NOMO-1 treated with DMSO at 0.1 percent for 48 hours (cell line): ENCODE measurements at regions not wholly inside any gene's neighbourhood (a gene's known extent, or its start where the extent isn't known, plus 50 kb on each side); places are given as distances from the start of the nearest gene placed in this dataset.
A peak's percentile ranks its signal among the peaks of the same experiment; 100 is the strongest.

Experiments used
- DNase-seq: peaks from one replicate; lab custom pipeline; 2025; ENCODE audit not compliant: unreplicated experiment; lab: John Stamatoyannopoulos, UW

DNA sequence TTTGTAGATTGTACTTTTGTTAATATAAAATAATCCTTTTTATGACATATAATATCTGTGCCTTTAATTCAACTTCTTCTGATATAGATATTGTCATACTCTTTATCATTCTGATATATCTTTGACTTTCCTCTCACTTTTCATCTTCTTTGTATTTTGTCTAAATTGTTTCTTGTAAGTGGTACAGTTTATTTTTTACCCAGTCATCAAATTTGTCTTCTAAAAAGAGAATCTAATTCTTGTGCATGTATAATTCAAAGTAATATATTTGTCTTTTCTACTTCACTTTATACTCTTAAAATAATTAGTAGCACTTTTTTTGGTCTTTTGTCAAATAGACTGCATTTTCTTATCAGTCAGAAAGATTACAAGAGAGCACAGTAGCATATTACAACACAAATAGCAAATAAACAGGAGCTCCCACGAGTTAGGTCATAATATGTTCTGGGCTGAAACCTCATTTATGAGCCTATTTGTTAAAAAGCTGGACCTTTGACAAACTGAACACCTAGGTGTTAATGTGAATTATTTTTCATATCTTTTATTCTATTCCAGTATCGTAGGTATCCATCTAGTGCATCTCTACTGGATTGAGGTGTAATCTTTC, 379.7 kb upstream of the B3GALT2 start:
- DNase-seq, result no peak

DNA sequence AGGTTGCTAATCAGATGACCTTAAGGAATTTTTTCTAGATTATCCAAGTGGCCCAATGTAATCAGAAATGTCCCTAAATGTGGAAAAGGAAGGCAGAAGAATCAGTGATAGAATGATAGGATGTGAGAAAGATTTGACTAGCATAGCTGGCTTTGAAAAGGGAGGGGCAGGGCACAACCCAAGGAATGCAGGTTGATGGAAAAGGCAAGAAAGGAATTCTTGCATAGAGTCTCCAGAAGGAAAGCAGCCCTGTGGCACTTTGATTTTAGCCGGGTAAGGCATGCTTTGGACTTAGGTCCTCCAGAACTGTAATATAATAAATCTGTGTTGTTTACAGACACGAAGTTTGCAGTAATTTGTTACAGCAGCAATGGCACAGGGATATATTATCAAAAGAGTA, 375.7 kb upstream of the B3GALT2 start:
- no peak for DNase-seq

DNA sequence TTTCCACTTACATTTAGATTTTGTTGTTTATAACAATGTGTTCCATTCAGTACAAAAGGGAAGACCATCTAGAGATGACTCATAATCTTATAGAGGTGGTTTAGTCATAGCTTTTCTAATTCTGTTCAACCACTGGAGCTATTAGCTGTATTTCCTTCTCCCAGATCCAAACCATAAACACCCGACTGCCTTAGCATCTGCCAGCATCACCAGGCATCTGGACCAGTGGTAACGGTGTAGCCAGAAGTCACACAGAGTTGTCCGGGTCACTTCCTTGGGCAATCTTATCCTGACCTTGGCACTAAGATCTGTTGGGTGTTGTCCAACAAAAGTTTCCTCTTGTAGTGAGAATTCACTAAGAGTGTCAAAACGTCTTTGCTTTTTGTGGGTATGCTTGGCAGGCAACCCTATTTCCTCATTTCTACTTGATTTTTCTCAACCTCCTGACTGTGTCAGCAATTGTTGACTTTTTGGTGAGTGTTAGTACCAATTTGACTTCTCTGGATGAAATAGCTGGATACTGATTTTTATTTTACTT, 372.1 kb upstream of the B3GALT2 start:
- peak; percentile 85 for DNase-seq

DNA sequence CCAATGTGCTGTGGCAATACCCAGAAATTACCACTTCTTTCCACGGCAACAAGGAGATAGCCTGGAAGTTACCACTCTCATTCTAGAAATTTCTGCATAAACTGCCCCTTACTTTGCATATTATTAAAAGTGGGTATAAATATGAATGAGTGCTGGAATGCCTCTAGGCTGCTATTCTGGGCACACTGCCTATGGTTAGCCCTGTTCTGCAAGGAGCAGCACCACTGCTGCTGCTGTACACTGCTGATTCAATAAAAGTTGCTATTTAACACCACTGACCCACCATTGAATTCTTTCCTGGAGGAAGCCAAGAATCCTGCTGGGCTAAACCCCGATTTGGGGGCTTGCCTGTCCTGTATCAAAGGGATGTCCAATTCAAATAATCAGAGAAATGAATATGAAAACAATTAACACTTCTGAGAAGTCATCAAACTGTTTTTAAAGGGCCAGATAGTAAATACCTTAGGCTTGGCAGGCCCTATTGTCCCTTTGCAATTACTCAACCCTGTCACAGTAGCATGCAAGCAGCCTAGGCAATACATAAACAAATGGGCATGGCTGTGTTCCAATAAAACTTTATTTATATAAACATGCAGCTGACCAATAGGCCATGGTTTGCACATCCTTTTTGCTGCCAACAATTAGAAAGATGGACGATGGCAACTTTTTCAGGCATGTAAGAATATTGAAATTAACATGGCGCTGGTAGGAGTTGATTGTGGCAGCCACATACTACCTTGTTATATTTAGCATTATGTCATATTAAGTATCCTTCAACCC, 369.4 kb upstream of the B3GALT2 start:
- DNase-seq, result no peak

DNA sequence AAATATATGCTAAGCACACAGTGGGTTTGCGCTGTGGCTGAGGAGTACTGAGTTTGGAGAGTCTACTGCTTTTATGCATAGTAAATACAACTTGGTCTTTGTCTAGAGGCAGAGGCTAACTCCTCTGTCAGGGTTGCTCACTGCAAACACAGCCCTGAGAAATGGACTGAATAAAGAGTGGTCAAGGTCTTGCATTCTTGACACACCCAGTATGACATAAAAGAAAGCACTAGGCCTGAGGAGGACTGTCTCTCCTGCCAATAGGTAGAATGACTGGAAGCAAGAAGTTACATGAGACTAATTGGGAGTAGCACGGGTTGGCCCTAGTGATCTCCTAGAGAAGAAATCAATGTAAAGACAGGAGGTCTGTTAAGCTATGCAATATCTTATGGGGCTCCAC, 367.2 kb upstream of the B3GALT2 start:
- DNase-seq, result no peak

DNA sequence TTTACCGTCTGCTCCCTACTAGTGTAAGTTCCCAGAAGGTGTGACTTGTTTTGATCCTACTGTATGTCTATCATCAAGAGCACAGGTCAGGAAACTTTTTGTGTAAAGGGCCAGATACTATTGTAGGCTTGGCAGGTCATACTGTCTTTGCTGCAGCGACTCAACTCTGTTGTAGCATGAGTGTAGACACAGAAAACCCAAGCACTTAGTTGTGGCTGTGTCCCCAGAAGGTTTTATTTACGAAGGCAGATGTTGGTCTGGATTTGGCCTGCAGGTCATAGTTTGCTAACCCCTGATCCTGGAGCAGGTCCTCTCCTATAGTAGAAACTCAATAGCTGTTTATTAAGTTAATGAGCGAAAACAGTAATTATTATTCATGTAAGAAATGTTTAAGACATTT, 365.9 kb upstream of the B3GALT2 start:
- DNase-seq, result no peak

DNA sequence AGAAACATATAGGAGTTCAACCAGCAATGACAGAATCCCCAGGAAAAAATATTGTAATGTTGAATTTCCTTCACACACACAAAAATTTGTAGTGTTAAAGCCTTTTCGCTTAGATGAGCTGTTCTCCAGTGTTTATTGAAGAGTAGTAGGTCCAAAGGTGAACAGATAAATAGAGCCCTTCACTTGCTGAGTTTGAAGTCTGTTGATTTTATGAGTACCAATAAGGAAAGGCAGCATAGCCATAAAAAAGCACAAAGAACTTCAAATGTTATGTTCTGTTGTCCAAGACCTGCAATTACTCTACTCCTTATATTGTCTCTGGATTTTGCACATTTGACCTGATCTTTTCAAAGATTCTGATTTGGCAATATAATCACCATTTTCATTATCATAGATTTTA, 362.7 kb upstream of the B3GALT2 start:
- no peak for DNase-seq

DNA sequence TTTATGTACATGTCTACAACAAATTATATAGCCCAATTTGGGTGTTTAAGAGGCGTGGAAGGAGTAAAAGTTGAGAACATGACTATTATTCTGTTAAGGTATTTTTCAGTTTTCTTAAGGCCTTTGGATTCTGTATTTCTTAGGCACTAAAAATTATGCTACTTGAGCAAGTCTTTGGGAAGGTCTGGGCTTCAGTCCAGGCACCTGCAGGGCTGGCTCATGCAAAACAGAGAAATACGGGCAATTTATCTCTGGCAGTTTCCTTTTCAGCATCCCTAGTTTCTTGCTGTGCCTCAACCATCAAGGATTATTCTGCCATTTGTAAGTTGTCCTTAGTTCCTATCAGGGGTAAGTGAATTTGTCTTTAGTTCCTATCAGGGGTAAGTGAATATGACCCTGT, 358.8 kb upstream of the B3GALT2 start:
- DNase-seq, result no peak

DNA sequence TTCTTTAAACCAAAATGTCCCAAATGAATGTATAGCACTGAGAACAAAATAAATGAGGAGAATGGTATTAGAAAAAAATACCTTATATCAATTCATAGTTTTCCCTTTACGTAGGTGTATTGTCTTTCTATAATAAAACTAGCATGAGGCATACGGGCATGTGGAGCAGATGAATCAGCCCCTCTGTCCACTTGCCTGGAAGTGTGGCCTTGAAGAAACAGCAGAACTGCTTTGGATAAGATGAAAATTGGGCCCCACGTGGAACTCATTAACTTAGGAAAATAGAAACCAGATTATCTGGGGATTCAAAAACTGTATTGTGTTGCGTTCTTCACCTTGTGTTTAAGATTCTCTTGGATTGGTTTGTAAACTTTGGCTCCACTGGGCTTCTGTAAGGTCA, 356.8 kb upstream of the B3GALT2 start:
- DNase-seq, result no peak

DNA sequence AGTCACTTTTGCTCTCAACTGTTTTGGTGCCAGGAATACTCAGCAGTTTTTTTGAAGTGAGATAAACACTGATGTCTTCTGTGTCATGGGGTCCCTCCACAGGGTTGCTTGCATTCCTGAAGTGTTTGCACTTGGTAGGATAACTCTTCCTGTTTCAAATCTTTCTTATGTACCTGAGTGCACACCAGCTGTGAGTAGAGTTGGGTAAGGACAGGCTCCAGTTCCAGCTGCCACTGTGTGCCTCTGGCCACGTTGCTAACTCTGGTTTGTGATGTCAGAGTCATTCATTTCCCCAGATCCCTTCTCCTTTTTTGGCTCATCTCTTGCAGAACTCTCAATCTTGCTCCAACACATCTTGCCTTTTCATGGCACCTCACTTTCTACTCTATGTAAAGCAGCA, 356.3 kb upstream of the B3GALT2 start:
- peak; percentile 9 for DNase-seq

DNA sequence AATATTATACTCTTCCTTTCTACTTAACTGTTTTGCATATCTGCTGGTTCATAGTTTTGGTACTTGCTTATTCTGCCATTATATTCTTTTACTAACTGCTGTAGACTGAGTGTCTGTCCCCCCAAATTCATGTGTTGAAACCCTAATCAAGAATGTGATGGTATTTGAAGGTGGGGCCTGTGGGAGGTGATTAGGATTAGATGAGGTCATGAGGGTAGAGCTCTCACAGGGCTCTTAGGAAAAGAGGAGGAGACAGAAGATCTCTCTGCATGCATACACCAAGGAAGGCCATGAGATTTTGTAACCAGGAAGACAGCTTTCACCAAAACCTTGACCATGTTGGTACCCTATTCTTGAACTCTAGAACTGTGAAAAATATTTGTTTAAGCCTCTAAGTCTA, 354.1 kb upstream of the B3GALT2 start:
- DNase-seq, result no peak

DNA sequence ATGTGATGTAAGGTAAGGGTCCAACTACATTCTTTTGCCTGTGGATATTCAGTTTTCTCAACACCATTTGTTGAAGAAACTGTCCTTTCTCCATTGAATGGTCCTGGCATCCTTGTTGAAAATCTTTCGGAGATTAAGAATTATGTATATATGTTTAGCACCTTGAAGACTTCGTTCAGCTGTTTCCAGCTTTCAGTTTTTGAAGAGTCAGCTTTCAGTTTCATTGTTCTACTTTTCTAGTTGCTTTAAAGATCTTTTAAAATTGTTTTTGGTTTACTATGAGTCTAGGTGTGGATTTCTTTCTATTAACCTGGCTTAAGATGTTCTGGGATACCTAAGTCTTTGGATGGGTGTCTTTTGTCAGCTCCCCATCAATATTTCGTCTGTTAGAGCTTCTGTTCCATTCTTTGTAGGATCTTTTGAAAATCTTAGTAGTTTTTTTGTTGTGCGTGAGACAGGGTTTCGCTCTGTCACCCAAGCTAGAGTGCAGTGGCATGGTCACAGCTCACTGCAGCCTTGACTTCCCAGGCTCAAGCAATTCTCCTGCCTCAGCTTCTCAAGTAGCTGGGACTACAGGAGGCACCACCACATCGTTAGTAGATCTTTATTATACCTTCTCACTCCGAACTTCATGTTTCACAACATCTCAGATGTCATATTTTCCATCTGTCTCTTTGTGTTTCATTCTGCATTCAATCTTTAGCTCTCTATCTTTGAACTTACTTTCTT, 353.5 kb upstream of the B3GALT2 start:
- DNase-seq, result peak; percentile 26

DNA sequence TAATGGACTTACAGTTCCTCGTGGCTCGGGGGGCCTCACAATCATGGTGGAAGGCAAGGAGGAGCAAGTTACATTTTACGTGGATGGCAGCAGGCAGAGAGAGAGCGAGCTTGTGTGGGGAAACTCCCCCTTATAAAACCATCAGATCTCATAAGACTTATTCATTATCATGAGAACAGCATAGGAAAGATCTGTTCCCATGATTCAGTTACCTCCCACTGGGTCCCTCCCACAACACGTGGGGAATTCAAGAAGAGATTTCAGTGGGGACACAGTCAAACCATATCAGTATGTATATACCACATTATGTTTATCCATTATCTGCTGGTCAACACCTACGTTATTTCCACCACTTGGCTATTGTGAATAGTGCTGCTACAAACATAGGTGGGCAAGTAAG, 352.3 kb upstream of the B3GALT2 start:
- no peak for DNase-seq

DNA sequence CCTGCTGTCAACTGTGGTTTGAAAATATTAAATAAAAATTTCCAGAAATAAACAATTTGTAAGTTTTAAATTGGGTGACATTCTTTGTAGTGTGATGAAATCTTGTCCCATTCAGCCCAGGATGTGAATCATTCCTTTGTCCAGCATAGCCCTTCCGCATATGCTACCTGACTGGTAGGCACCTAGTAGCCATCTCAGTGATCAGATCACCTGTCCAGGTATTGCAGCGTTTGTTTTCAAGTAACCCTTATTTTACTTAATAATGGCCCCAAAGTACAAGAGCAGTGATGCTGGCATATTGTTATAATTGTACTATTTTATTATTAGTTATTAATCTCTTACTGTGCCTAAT, 351.6 kb upstream of the B3GALT2 start:
- no peak for DNase-seq

DNA sequence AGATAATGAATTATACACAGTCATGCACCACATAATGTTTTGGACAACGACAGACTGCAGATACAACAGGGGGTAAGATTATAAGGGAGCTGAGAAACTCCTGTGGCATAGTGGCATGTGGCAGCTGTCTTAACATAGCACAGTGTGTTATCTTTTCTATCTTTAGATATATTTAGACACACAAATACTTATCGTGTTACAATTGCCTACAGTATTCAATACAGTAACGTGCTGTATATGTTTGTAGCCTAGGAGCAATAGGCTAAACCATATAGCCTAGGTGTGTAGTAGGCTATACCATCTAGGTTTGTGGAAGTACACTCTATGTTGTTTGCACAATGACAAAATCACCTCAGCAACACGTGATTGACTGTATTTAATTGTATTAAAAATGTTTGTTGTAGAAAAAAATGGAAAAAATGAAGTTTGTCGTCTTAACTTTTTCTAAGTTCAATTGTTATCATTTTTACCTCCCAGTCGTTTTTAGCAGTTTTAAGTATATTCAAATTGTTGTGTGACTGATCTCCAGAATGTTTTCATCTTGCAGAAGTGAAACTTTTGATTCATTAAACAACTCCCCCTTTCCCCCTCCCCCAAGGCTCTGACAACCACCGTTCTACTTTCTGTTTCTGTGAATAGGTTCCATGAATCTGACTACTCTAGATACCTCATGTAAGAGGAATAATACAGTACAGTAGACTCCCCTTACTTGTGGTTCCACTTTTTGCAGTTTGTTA, 351.0 kb upstream of the B3GALT2 start:
- peak; percentile 79 for DNase-seq

DNA sequence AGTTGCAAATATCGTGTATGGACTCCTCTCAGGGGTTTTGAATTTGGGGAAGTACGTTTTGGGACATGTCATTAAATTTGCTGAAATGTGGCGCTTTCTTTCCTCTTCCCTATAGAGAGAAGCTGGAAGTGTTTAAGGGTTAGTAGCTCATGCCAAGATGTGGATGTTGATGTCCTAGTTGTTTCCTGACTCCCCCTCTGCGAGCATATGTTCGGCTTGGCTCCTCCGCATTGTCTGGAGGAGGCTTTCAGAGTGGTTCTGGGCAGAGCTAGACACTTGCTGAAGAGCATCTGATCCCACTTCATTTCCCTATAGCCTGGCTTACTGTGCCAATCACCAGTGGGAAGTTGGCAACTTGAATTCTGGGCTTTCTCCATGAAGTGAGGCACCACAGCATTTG, 347.4 kb upstream of the B3GALT2 start:
- DNase-seq, result no peak

DNA sequence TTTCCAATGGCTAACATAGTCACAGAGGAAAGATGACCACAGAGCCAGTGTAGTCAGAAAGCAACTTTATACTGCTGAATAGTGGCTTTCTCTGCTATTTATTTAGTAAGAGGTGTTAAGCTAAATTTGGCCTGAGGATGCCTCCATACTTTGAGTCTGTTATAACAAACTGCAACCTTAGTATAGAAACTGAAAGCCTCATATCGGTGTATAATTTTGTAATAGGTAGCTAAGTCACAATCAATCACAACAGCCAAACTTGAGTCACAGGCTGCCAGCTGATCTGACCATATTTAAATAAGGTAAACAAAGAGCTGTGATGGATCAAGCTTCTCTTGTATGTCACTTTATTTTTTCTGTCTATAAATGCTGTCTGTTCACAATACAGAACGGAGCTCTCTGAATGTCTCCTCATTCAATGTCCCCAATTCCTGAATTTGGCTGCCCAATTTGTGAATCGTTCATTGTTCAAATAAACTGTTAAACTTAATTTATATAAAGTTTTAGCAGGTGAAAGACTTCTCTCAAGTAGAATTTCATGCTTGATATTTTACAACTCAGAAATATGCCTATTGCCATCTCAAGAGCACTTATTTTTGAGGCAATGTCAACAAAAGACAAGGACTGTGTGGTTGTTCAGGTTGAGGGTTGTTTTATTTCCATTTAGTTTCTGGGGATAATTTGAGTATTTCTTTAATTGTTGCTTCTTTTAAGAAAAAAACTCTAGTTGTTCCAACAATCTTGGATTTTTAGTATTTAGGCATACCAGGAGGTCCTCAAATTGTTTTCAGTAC, 339.7 kb upstream of the B3GALT2 start:
- no peak for DNase-seq

DNA sequence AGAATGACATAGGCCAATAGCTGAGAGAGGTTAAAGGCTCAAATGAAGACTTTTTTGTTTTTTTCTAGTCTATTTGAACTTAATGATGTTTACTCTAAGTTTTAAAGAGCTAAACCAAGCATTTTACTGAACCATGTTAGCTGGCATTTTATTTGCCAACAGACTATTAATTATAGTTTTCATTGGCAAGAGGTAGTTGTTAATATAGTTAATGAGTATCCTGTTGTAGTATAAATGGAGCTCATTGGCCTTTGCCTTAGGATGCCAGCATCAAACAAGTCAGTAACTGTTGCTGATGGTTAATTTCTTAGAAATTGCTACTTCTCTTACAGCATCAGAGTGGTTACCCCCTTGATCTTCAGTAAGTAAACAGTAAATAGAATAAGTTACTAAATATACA, 339.0 kb upstream of the B3GALT2 start:
- no peak for DNase-seq

DNA sequence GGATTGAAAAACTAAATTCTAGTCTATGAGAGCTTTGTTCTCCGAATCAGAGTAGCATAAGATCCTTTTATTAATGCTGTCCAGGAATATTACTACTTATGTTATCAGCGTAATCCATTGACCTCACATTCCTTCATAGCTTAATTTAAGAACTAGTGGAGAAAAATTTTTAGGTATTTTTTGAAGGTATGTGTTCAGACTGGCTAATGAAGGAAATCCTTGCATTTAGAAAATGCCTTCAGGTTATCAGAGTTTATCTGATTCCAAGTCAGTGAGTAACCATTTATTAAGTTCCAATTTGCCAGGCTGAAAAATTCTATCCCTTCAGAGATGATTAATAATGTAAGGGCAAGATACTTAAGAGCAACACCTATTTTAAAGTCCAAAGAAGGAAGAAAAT, 338.2 kb upstream of the B3GALT2 start:
- no peak for DNase-seq

DNA sequence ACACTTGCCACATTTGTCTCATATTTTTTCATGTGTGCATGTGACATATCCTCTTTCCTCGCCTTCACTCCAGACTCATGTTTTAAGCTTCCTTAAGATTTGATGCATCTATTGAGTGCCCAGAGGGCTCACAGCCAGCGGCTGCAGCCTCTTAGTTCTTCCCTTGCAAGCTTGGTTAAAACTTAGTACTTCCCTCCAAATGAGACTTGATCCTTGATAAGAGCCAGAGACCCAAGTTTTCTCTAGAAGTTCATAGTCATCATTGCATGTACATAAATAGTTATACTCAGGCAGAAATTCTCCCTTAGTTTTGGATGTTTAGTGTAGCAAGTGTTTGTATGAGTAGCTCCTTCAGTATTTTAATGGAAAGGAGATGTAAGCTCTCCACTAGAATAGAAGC, 337.6 kb upstream of the B3GALT2 start:
- no peak for DNase-seq

DNA sequence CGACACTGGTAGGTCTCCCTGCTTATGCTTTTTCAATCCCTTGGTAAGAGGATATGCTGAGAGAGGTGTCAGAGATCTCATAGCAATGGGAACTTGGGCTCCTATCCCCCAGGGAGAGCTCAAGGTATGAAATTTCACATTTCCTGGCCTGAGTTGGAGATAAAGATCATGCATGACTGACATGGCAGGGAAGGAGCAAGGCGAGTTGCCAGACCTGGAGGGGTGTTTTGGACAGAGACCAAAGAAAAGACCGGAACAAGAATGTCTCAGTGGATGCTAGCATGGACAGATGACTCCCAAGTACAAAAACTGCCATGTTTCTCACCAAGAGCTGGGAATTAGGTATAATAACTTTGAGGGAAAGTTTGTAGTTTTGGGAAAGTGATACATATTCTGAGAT, 334.1 kb upstream of the B3GALT2 start:
- DNase-seq, result no peak
